Esophagus (tissue), 2 donors: ENCODE measurements at regions not wholly inside any gene's neighbourhood (a gene's known extent, or its start where the extent isn't known, plus 50 kb on each side); places are given as distances from the start of the nearest gene placed in this dataset.

Experiments used
- H3K27ac ChIP-seq, 2 donors: one replicate each; pipeline ENCODE4 v1.5.1; 2013; ENCODE audit warnings: low read depth in 2 of 2, mild to moderate bottlenecking in 2 of 2, inconsistent platforms in 1 of 2, low read length in 1 of 2, moderate library complexity in 1 of 2
- H3K27me3 ChIP-seq, 2 donors: one replicate each; pipeline ENCODE4 v1.6.1; 2013; ENCODE audit warnings: low read length in 2 of 2, control low read depth in 1 of 2, mild to moderate bottlenecking in 1 of 2; ENCODE audit not compliant: insufficient read depth in 2 of 2, control insufficient read depth in 1 of 2
- H3K36me3 ChIP-seq, 2 donors: one replicate each; pipeline ENCODE4 v1.6.1; 2013; ENCODE audit warnings: low read length in 1 of 2; ENCODE audit not compliant: control insufficient read depth in 2 of 2, insufficient read depth in 2 of 2
- H3K4me1 ChIP-seq, 2 donors: one replicate each; pipeline ENCODE4 v1.6.1; 2013; ENCODE audit warnings: low read length in 1 of 2; ENCODE audit not compliant: control insufficient read depth in 2 of 2, insufficient read depth in 2 of 2
- H3K4me3 ChIP-seq, 2 donors: one replicate each; pipeline ENCODE4 v1.5.1; 2013; ENCODE audit warnings: low read length in 2 of 2, mild to moderate bottlenecking in 2 of 2, low read depth in 1 of 2, moderate library complexity in 1 of 2
- H3K9me3 ChIP-seq, 2 donors: one replicate each; pipeline ENCODE4 v1.6.1; 2013; ENCODE audit warnings: mild to moderate bottlenecking in 2 of 2, low read depth in 1 of 2, low read length in 1 of 2, moderate library complexity in 1 of 2; ENCODE audit not compliant: control insufficient read depth in 2 of 2, insufficient read depth in 1 of 2
- WGBS, 2 donors: extraction: QIAGEN DNeasy Blood & Tissue Kit; methylation state at CpG; one replicate each; pipeline ENCODE4 v1.1.7; 2013; 5-methylcytosine and 5-hydroxymethylcytosine counted together
- donor health status: healthy with polysubstance abuse.
- donor health status: Bipolar disorder and iron deficiency.

- H3K27me3 ChIP-seq: no peaks in the 10 kb centered on the region
- no peaks in the 10 kb centered on the region for H3K9me3 ChIP-seq
- 87 to 89% methylated on average over 5 of the region's 5 CpGs for WGBS, 2 donors
- no peak overlapping the region for H3K27ac ChIP-seq
- H3K4me1 ChIP-seq: no peaks in the 10 kb centered on the region
- H3K36me3 ChIP-seq: no peaks in the 10 kb centered on the region
- H3K4me3 ChIP-seq: no peak overlapping the region
Measured at GRCh38 chr17:71461498-71462169, 659.2 kb upstream of the SOX9 start.

DNA sequence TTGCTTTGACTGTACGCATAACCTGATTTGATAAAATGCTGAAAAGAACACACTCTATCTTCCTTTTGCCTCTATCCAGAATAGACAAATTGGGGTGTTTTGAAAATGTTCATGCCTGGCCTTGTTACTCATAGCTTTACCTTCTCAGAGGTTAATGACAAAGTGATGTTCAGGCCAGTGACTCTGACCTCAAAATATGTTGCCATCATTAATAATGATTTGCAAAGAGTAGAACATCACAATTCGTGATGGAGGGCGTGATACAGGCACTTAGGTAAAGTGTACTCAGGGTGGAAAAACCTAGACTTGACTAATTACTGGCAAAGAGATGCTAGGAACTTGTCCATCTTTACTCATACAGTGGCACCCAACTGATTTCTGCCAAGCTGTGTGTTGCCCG lies 656.6 kb upstream of the SOX9 start:
- 69 to 84% methylated on average over 4 of the region's 4 CpGs for WGBS, 2 donors
- Histone ChIP-seq H3K27me3 (no peaks in the 10 kb centered on the region), H3K27ac (no peak overlapping the region)

DNA sequence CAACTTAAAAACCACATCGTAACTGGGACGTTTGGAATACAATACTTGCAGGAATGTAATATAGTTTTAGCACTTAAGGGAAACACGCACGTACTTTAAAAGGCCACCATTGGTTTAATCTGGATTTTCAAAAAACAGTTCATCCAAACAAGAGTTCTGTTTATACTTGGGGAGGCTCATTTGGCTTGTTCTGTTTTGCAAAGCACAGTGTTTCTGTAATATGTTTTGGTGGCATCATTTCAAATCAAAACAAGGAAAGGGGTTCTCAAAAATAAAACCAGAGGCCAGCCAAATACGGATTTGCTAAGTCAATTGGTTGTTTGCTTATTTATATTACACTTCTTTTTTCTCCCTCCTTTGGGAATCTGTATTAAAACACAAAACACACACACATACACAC lies 656.1 kb upstream of the SOX9 start:
- H3K4me1 ChIP-seq: no peaks in the 10 kb centered on the region
- WGBS, 2 donors: 69 to 80% methylated on average over 5 of the region's 5 CpGs
- no peak overlapping the region for H3K4me3 ChIP-seq
- H3K36me3 ChIP-seq: no peaks in the 10 kb centered on the region
- H3K9me3 ChIP-seq: no peaks in the 10 kb centered on the region
- H3K27me3 ChIP-seq: no peaks in the 10 kb centered on the region
- no peak overlapping the region for H3K27ac ChIP-seq

More for the DNA sequence above, 656.6 kb upstream of the SOX9 start:
- no peaks in the 10 kb centered on the region for H3K36me3 ChIP-seq
- no peaks in the 10 kb centered on the region for H3K9me3 ChIP-seq
- no peaks in the 10 kb centered on the region for H3K4me1 ChIP-seq
- H3K4me3 ChIP-seq: no peak overlapping the region

DNA sequence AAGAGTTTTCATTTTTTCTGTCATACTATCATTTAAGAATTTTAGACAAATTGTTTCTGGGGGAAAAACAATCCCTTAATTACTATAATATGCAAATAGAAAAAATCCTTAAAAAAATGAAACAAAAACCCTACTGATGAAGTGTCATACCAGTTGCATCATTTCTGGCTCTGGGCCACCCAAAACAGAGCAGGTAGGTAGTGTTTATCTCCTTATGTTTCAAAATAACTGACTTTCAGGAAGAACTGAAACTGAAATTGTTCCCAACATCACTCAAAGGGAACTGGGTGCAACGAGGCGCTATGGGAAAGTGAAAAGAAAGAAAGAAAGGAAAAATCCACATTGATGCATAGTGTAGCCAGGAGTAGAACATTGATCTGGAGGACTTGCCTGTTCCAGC lies 653.1 kb upstream of the SOX9 start:
- no peaks in the 10 kb centered on the region for H3K36me3 ChIP-seq
- H3K9me3 ChIP-seq: no peaks in the 10 kb centered on the region
- H3K4me3 ChIP-seq: no peak overlapping the region
- H3K4me1 ChIP-seq: no peaks in the 10 kb centered on the region
- H3K27ac ChIP-seq: no peak overlapping the region
- no peaks in the 10 kb centered on the region for H3K27me3 ChIP-seq
- 73 to 79% methylated on average over 2 of the region's 2 CpGs for WGBS, 2 donors

DNA sequence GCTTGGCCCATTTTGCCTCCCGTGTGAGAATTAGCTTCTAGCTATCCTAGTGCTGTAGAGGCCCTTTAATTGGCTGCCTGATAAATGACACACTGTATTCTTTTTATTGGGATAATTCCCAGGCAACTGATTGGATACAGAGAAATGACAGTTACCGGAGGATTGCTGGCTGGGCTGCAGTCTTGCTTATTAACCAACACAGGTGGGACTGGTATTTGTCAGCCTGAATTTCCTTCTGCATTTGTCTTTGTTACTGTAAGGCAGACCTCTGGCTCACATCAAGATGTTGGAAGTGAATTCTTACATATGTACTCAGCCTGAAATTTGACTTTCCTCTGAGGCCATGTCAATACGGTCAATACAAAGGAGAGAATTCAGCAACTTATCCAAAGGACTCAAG lies 650.8 kb upstream of the SOX9 start:
- H3K4me3 ChIP-seq: no peak overlapping the region
- H3K27ac ChIP-seq: no peak overlapping the region
- H3K27me3 ChIP-seq: no peaks in the 10 kb centered on the region
- H3K9me3 ChIP-seq: no peaks in the 10 kb centered on the region
- no peaks in the 10 kb centered on the region for H3K4me1 ChIP-seq
- 84 to 87% methylated on average over 3 of the region's 3 CpGs for WGBS, 2 donors
- H3K36me3 ChIP-seq: no peaks in the 10 kb centered on the region

GRCh38 chr17:71472809-71473789 lies 647.7 kb upstream of the SOX9 start:
- Histone ChIP-seq H3K27ac (no peak overlapping the region), H3K36me3 (no peaks in the 10 kb centered on the region), H3K4me3 (no peak overlapping the region), H3K4me1 (no peaks in the 10 kb centered on the region), H3K9me3 (no peaks in the 10 kb centered on the region), H3K27me3 (no peaks in the 10 kb centered on the region)
- WGBS, 2 donors: 25 to 31% methylated on average over 7 of the region's 7 CpGs

DNA sequence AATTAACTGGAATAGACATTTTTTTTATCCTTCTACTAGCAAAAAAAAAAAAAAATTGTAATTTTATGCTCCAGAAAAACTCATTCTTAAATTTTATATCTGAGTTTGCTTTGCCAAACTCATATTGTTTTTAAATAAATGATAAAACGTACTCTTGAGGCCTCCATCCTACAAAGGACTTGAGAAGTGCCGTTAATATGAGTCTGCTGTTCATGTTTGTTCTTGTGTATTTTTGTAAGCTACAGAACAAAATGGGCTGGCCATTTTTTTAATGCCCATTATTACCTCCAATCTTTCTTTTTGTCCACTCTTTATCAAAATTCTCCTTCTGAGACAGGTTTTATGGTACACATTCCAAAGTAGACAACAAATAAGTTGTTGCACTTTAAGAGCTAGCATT lies 643.5 kb upstream of the SOX9 start:
- H3K36me3 ChIP-seq: no peaks in the 10 kb centered on the region
- H3K27ac ChIP-seq: no peak overlapping the region
- 71 to 77% methylated on average over 2 of the region's 2 CpGs for WGBS, 2 donors
- H3K27me3 ChIP-seq: no peaks in the 10 kb centered on the region
- no peak overlapping the region for H3K4me3 ChIP-seq
- no peaks in the 10 kb centered on the region for H3K4me1 ChIP-seq
- H3K9me3 ChIP-seq: no peaks in the 10 kb centered on the region

DNA sequence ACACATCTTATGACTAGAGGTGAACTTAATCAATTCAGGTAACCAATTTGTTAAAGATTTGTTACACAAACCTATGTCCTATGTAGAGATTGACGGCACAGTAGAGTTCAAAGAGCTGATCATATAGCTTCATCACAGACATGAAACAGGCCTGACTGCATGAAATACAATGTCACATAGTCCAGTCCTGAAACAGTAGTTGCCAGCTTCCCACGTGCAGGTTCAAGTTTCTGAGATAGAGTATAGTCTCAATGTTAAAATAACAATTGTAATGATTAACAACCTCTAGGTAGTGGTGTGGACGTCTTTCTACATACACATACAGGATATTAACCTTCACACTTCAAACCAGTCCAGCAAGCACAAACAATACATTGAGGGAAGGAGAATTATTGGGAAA lies 640.7 kb upstream of the SOX9 start:
- Histone ChIP-seq H3K27me3 (no peaks in the 10 kb centered on the region), H3K4me3 (no peak overlapping the region), H3K9me3 (no peaks in the 10 kb centered on the region), H3K4me1 (no peaks in the 10 kb centered on the region), H3K27ac (no peak overlapping the region), H3K36me3 (no peaks in the 10 kb centered on the region)
- WGBS, 2 donors: 63 to 72% methylated on average over 3 of the region's 3 CpGs

DNA sequence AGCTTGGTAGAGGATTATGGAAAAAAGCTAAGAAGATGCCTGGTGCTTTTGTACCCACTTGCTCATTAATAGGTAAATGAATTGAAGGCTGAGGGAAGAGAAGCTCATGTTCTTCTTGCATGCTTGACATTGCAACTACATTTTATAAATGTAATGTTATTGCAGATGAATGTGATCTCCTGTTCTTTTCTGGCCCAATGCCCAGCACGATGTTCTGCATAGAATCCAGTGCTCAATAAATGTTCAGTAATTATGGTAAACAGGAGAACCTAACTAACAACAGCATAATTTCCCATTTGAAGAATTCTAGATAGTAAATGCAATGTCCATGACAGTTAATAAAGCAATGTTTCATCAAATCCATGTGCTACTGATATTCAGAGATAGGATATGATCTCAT lies 638.2 kb upstream of the SOX9 start:
- no peak overlapping the region for H3K27ac ChIP-seq
- no peak overlapping the region for H3K4me3 ChIP-seq
- H3K36me3 ChIP-seq: no peaks in the 10 kb centered on the region
- no peaks in the 10 kb centered on the region for H3K9me3 ChIP-seq
- WGBS, 2 donors: 33 to 37% methylated on average over 1 of the region's 1 CpG
- H3K4me1 ChIP-seq: no peaks in the 10 kb centered on the region
- no peaks in the 10 kb centered on the region for H3K27me3 ChIP-seq
